ENCODE measurements at regions not wholly inside any gene's neighbourhood (a gene's known extent, or its start where the extent isn't known, plus 50 kb on each side); places are given as distances from the start of the nearest gene placed in this dataset.

GRCh38 chr10:55144001-55144400 is 343.0 kb upstream of the PCDH15 start:
- no peak for DNase-seq (ENCODE audit: low read depth in 2 of 2)
- H3K4me3 ChIP-seq (replicated peaks in 1 of 2; ENCODE audit: low read depth in 2 of 2, low read length in 2 of 2), result no peak overlapping the region
- no peak for TF ChIP-seq CTCF (IDR thresholded peaks at IDR 0.05; ENCODE audit: low read depth, low read length)

- DNase-seq (ENCODE audit: low read depth in 2 of 2), result no peak
- TF ChIP-seq CTCF (IDR thresholded peaks at IDR 0.05; ENCODE audit: low read depth, low read length), result no peak
These were observed 340.9 kb upstream of the PCDH15 start for GRCh38 chr10:55141892-55142291.

GRCh38 chr10:55137063-55137462 is 336.0 kb upstream of the PCDH15 start:
- TF ChIP-seq CTCF (IDR thresholded peaks at IDR 0.05; ENCODE audit: low read depth, low read length), result no peak
- H3K4me3 ChIP-seq (replicated peaks in 1 of 2; ENCODE audit: low read depth in 2 of 2, low read length in 2 of 2), result no peak overlapping the region
- no peak for DNase-seq (ENCODE audit: low read depth in 2 of 2)

More at GRCh38 chr10:55141892-55142291, 340.9 kb upstream of the PCDH15 start:
- H3K4me3 ChIP-seq (replicated peaks in 1 of 2; ENCODE audit: low read depth in 2 of 2, low read length in 2 of 2), result no peak overlapping the region

- no peak for TF ChIP-seq CTCF (IDR thresholded peaks at IDR 0.05; ENCODE audit: low read depth, low read length)
- no peak for DNase-seq (ENCODE audit: low read depth in 2 of 2)
- no peak overlapping the region for H3K4me3 ChIP-seq (replicated peaks in 1 of 2; ENCODE audit: low read depth in 2 of 2, low read length in 2 of 2)
These were observed 303.7 kb upstream of the PCDH15 start for GRCh38 chr10:55104738-55105137.

GRCh38 chr10:55098452-55098851 is 297.4 kb upstream of the PCDH15 start:
- no peak for DNase-seq (ENCODE audit: low read depth in 2 of 2)
- no peak for TF ChIP-seq CTCF (IDR thresholded peaks at IDR 0.05; ENCODE audit: low read depth, low read length)
- H3K4me3 ChIP-seq (replicated peaks in 1 of 2; ENCODE audit: low read depth in 2 of 2, low read length in 2 of 2), result no peak overlapping the region

- TF ChIP-seq CTCF (IDR thresholded peaks at IDR 0.05; ENCODE audit: low read depth, low read length), result peak; percentile 73
- H3K4me3 ChIP-seq (replicated peaks in 1 of 2; ENCODE audit: low read depth in 2 of 2, low read length in 2 of 2), result no peak overlapping the region
- DNase-seq (ENCODE audit: low read depth in 2 of 2), result peak; percentile 17 to 21
These were observed 290.8 kb upstream of the PCDH15 start for GRCh38 chr10:55091691-55092328.

- H3K4me3 ChIP-seq (replicated peaks in 1 of 2; ENCODE audit: low read depth in 2 of 2, low read length in 2 of 2), result no peak overlapping the region
- TF ChIP-seq CTCF (IDR thresholded peaks at IDR 0.05; ENCODE audit: low read depth, low read length), result no peak
- no peak for DNase-seq (ENCODE audit: low read depth in 2 of 2)
These were observed 277.1 kb upstream of the PCDH15 start for GRCh38 chr10:55078121-55078520.

Data from cardiac fibroblast (primary cell).